Pons (tissue), 1 donor: ENCODE measurements at regions not wholly inside any gene's neighbourhood (a gene's known extent, or its start where the extent isn't known, plus 50 kb on each side); places are given as distances from the start of the nearest gene placed in this dataset.

Source experiments
- DNase-seq: peaks from one replicate; pipeline ENCODE4 v3.0.0-alpha.2; 2016; ENCODE audit warnings: low spot score

DNA sequence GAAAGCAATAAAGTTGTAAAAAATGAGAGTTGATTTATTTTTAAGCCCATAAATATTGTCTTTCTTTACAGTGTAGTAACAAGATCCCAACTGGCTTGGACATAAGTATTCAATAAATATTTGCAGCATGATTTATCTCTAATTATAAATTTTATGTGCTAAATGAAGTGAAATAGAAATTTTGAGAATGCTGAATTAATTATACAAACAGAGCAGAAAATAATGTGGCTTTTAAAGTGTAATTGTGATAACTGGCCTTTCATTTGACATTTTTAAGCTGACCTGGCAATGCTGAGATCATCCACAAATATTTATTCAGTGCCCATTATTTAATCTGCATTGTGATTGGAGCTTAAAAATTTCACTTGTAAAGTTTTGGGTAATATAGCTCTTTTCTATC is 201.6 kb upstream of the NAV3 start:
- no peak for DNase-seq

DNA sequence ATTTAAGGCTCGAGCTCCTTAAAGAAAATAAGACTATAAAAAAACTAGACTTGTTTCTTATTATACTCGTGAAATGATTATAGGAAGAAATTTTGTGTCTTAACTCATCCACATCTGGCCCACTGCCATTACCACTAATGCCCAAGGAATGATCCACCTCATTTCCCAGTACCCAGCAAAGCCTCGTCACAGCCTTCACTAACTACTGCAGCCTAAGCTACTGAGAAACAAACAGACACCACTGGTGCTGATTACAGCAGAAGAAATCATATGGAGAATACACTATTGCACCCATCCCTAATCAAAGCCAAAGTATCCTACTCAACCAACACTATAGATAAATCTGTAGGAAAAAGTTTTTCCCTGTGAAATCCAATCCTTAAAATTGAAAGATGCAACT is 205.3 kb upstream of the NAV3 start:
- DNase-seq = no peak

DNA sequence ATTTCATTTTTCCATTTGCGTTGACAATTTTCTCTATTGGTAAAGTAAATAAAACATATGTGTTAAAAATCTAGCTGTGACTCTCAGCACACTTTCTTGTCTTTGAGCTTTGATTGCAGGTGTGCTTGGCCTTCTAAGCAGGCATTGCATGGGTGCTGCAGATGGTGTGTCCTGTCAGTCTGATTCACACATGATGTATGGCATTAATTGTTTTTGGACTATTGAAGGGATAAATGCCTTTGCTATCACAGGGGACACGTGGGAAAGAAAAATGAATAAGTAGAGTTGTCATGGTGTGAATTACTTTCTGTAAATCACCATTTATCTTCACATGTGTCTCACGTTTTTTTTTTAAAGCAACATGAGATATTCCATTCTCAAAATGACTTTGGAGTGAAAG is 211.3 kb upstream of the NAV3 start:
- no peak for DNase-seq

DNA sequence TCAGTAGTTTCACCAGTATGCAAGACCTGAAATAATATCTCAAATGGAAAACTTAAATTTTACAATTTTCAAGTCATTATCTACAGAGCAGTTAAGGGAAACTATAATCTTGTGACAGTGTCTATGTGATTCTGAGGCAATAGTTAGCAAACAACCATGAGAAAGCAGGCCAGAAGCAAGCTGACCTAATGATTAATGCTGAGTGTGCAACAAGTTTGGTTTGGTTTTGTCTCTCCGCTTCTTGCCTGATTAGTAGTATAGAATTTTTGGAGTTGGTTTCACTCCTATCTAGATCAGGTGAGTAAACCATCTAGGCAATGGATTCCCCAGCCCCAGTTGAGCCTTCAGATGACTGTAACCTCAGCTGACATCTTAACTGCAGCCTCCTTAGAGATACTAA is 212.9 kb upstream of the NAV3 start:
- DNase-seq = no peak

DNA sequence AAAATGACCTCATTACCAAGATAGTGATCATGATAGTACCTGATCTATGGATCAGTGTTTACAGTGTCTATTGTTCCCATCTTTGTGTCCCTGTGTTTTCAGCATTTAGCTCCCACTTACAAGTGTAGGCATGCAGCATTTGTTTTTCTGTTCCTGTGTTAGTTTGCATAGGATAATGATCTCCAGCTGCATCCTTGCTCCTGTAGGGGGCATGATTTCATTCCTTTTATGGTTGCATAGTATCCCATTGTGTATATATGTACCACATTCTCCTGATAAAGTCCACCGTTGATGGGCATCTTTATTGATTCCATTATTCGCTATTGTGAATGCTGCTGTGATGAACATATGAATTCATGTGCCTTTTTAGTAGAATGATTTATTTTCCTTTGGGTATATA is 215.4 kb upstream of the NAV3 start:
- no peak for DNase-seq

DNA sequence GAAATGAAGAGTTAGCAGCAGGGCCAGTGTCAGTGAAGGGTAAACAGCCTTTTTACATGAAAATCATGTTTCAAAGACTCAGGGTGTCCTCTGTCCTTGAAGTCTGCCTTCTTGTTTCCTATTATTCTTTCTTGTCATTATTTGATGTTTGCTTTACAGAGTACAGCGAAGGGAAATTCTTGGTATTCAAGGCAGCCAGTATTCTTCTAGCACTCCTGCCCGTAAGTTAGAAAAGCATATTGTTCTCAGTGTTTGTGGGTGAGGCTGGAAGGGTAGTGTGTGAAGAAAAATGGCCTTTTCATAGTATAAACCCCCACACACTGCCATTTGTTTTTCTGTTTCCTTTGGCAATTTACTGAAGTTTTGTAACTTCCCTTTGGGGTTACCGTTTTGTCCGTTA is 217.3 kb upstream of the NAV3 start:
- no peak for DNase-seq

DNA sequence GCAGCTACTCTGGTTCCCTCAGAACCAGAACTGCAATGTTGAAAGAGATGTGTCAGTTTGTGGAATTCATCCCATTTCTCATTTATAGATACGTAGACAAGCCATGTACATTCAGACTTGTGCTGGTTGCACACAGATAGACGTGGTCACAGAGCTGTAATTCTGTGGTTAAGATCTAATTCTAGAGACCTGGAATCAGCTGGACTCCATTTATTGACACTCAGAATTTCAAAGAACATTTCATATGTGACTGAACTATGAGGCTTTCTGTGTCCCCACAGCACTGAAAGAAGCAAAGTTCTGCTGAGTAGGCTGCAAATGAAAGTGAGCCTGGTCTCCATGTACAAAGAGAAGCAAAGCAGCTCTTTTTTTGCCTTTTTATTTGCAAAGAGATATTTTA is 220.2 kb upstream of the NAV3 start:
- no peak for DNase-seq

DNA sequence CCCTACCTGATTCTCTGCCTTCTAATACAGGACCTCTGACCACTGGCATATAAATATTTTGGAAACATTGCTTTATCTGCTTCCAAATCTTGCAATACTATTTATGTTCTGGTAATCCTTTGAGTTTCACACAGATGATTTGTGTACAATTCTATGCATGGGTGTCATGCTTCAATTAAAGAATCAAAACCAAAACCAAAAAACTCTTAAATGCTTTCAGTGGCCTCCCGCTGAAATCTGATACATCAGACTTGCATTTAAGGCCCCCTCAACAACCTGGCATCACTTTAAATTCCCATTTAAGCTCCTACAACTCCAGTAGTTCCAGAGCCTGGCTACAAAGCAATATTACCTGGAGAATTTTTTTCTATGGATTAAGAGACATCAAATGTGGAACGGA is 221.7 kb upstream of the NAV3 start:
- DNase-seq = no peak

DNA sequence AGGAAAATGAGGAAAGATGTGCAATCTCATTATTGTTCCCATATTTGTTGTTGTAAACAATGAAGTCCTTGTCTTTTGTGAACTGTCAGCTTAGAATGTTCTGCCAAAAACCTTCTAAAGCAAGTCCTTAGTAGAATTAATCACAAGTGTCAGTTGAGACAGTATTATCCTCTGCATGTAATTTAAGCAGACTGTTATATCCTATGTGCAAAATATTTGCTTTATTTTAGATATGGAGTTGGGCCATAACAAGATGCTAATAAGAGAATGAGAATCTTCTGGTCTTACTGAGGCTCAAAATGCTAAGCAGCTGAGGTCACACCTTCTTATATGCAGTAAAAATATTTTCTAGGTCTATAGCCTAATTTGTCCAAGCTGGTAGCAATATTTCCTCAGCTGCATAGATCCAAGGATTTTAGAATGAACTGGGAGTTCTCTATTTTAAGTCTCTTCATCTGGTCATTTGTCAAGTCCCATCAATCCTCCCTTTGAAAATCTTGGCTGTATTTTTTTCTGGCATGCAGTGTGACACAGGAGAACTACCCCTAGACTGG is 222.3 kb upstream of the NAV3 start:
- DNase-seq = peak; percentile 80

DNA sequence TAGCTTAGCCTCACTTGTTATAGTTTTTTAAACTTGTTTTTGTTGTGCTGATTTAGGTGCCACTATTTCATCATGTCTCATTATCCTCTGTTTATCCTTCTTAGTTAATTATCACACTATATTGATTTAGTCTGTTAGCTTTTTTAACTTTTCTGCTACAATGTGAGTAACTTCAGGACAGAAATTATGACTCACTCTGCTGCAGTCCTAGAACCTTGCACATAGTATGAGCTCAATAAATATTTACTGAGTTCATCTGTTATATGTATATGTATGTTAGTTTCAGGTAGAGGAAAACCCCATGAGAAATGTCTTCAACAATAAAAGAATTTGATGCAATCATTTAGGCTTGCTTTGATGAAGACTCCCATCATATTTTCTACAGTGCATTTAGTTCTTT is 224.3 kb upstream of the NAV3 start:
- DNase-seq = no peak

DNA sequence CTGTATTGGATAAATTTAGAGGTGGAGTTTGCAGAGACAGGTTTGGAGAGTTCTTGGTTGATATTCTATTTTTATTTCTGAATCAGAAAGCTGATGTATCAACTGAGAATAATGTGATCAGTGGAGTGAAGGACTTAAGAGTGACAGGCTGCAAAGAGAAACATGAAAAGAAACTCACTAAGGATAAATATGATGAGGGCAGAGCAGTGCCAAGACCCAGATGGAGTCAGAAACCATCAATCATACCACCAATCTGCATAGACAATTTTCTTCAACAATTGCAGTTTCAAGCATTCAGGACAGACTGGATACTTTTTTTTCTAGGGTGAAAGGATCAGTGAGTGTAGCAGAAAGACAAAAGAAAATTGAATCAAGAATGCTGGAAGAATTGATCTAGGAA is 226.7 kb upstream of the NAV3 start:
- no peak for DNase-seq

DNA sequence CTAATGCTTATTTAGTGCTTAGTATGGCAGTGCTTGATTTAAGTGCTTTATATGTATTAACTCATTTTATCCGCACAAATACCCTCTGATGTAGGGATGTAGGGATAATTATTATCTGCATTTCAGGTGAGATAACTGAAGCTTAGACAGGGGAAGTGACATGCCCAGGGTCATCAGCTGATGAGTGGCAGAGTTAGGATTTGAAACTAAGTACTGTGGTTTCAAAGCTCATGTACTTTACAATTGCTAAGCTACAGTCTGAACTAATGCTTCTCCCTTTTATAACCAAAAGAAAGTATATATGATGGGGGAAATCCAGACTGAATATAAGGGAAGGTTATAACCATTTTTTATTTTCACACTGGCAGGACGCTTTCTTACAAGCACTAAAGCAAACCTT is 229.6 kb upstream of the NAV3 start:
- DNase-seq = no peak

DNA sequence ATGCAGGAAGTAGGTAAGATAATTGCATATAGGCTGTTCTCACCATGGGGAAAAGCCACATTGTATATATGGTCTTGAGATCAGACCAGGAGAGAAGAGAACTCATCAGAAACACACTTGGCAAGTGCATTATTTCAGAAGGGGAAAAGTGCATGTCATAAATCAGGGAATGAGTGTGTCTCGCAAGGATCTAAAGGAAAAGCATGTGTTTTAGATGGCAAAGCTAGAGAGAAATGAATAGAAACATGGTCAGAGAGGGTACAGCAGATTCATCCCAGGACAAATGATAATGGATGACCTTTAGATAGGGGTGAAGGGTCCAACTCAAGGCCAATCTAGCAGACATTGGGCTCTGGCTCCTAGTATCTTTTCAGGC is 230.2 kb upstream of the NAV3 start:
- no peak for DNase-seq

DNA sequence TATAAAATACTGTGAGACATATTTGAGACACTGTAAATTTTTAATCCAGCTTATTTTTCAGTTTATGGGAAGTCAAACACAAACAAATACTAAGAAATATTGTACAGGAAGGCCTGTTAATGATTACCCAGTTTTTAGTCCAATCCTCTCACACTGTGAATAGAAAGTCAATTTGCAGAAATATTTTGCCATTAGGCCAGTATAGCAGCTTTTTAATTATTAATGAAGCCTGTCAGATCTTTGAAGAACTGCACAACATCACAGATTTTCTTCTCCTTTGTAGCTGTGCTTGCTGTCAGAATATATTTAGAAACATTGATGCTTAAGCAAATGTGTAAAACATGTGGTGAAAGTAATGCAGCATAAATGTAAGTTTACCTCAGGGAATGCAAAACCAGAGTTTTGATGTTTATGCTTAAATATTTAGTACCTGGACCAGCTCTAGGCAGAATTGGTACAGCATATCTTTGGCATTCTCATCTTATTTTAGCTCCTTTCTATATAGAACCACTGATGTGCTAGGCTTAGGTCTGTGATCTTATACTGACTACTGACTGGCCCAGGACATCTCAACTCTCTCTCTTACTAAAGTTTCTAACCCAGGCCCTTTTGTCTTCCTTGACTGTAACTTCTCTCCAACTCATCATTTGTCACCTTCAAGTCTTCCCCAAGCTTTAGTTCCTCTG is 230.8 kb upstream of the NAV3 start:
- no peak for DNase-seq

DNA sequence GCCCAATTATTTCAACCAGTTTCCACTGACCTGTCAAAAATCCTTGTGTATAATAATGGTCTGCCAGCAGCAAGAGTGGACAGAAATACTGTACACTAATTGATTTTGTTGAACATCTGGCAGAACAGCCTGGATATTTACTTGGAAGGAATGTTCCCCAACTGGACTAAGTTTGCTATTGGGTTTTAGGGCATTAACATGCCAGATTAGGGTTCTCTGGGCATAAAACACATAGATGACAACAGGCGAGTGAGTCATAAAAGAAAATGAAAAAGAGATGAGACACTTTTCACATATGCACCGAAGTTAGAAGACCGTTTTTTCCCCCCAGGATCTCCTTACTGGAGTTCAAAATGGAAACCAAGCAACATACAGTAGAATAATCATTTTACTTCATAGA is 236.3 kb upstream of the NAV3 start:
- no peak for DNase-seq

DNA sequence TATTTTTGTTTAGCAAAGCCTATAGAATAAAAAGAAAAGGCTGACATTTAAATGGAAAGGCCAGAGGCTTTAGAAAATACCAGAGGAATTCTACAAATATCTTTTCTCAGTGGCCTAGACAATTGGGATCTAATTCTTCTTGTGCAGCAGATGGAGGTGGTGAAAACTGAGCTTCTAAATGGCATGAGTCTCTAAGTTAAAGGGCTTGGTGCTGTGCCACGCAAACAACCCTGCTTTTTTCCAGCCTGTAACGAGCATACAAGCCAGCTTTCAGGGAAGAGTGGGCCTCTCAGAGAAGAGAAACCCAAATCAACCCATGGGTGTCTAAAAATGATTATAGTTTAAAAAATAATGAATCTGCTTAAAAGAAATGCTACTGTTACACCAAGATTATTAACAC is 237.9 kb upstream of the NAV3 start:
- no peak for DNase-seq

DNA sequence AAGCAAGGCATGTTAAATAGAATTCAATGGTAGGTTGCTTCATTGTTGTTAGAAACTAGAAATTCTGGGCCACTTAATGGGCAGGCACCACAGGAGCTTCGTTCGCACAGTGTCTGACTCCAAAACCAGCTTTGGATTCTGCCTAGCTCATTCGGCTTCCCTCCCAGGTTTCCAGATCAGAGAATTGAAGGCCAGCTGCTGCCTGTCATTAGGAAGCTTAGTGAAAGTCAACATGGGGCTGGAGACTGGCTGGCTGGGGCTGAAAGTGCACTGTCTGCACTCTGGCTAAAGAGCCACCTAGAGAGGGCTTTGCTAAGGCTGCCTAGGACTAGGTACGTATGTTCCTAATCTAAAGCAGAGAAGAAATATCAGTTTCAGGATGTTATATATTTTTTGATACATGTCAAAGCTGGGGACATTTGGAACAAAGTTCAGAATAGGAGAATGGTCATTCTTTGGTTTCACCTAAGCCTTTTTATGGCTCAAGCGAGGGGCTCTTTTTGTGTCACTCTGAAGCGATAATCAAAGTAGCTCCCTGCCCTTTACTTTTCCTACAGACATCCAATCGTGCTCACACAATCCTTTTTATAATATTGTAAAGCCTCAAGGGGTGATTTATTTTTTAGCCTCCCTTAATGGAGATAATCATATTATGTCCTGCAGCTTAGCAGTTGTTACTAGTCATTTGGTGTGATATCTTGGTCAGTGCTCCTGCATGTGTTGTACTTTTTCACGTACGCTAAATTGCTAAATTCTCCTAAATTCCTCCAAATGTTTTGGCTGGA is 238.5 kb upstream of the NAV3 start:
- peak; percentile 17 for DNase-seq

DNA sequence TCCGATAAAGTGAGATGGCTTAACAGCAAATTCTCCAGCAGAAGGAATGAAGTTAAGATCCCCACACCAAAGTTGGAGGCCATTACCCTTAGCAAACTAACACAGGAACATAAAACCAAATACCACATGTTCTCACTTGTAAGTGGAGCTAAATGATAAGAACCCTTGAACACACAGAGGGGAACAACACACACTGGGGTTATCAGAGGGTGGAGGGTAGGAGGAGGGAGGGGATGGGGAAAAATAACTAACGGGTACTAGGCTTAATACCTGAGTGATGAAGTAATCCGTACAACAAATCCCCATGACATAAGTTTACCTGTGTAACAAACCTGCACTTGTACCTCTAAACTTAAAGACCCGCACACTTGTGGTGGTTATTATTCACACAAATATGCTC is 240.4 kb upstream of the NAV3 start:
- no peak for DNase-seq

DNA sequence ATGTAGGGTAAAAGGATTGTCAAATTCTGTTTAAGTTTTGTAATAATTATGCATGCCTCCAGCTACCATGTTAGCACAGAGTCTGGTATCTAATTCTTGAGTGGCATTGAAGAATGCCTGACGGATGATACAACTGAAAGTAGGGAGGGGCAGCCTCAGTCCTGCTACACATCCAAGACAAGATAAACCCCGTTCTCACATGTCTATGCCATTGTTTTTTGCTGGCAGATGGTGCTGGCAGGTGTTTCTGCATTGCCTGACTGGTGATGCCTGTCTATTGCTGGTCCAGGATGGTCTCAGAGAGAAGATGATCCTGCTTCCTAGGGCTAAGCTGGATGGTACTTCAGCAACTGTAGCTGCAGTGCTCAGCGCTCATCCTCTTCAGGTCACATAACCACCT is 245.8 kb upstream of the NAV3 start:
- DNase-seq = no peak

DNA sequence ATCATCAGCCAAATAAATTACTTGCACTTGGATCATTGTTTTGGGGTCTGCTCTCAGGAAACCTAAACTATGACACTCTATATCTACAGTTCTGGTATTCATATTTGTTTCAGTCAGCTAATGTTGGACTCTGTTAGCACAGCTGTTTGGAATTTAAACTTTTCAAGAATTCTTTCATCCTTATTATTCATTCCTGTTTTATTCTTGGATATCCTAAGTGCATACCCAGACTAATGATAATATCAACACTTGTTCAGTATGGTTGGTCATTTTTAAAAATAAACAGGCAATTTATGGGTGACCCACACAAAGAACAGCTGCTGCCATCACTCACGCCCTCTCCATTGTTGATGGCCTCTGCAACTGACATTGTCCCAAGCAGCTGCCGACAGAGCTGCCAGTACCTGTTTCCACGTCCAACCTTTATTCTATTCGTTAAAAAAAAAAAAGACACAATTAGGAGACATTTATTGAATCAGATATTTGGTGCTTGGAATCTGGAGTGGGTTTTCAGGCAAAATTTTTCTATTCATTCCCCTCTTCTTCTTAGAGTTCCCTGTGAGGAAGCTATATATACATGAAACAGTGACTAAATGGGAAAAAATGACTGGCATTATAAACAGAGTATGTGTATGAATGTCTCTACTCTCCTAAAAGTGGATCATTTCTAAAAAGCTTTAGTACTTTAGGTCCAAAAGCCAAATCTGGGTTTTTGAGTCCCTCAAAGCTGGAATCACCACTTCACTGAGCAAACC is 252.1 kb upstream of the NAV3 start:
- no peak for DNase-seq

DNA sequence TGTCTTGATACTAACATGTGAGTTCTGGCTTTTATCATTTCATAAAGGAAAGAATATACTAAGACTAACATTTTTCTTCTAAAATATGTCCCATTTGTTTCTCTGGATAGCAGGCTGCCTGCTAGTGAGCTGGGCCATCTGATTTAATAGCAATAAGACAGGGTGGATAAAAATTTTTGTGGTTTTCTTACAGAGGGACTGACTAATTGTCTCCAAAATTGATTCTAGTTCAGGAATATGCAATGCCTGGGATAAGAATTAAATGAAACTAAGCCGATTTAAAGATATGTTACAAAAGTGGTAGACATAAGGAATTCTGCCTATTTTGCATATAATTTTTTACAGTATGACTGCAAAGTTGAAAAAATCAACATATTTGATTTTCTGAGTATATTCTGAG is 252.9 kb upstream of the NAV3 start:
- no peak for DNase-seq

DNA sequence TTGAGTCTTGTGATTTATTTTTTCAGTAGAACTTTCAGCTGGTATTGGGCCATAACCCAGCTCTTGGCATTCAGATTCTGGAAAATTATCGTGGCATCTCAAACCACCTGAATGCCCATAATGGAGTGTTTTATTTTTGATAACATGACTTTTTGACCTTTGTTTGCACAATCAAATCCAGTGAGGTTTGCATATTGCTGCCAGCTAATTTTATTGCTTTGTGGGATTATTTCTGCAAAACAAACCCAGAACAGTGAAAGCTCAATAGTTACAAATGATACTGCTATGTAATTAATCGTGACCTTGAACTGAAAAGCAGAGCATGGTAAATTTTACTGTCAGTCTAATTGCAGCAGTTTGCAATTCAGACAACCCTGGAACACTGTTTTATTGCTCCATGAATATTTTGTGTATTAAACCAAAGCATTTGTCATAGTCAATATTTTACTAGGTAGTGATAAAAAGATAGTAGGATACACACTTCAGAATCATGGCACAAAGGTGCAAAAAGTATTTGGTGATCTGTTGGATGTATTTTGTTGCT is 255.2 kb upstream of the NAV3 start:
- no peak for DNase-seq

DNA sequence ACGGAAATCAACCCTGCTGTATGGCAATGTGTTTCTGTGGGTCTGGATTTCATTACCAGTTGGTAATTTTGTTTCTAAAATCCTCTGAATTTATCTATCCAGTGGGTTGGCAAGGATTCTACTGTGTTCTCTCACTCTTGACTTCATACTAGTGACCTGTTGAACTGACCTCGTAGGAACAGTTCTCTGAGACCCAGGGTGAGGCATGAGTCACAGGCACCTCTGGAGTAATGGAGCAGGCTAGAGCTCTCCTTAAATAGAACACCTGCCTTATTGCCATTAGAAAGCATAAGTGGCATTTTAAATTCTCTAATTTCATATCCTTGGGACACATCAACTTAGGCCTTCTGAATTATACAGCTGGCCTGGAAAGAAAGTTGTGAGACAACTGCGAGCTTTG is 258.3 kb upstream of the NAV3 start:
- no peak for DNase-seq
